BLaER1 treated with 17β-estradiol and CSF1 and Interleukin-3, amounts not matched to agents 10 nM and 100 nM (cell line): ENCODE measurements at regions not wholly inside any gene's neighbourhood (a gene's known extent, or its start where the extent isn't known, plus 50 kb on each side); places are given as distances from the start of the nearest gene placed in this dataset.

Experiments
- H3K27ac ChIP-seq, 11 experiments: shearing (Covaris generic); formaldehyde crosslinking; 2 replicates each; pipeline ENCODE4 v1.8.1; 2022
- H3K27me3 ChIP-seq, 11 experiments: shearing (Covaris generic); formaldehyde crosslinking; 2 replicates each; pipeline ENCODE4 v1.8.1; 2022
- H3K36me3 ChIP-seq, 11 experiments: shearing (Covaris generic); formaldehyde crosslinking; 2 replicates each; pipeline ENCODE4 v1.8.1; 2022
- H3K4me1 ChIP-seq, 10 experiments: shearing (Covaris generic); formaldehyde crosslinking; 2 replicates each; pipeline ENCODE4 v1.8.1; 2022
- H3K4me2 ChIP-seq, 11 experiments: shearing (Covaris generic); formaldehyde crosslinking; 2 replicates each; pipeline ENCODE4 v1.8.1; 2022
- H3K4me3 ChIP-seq, 10 experiments: shearing (Covaris generic); formaldehyde crosslinking; 2 replicates each; pipeline ENCODE4 v1.8.1; 2022
- H3K9ac ChIP-seq, 11 experiments: shearing (Covaris generic); formaldehyde crosslinking; 2 replicates each; pipeline ENCODE4 v1.8.1; 2022
- H3K9me3 ChIP-seq, 11 experiments: shearing (Covaris generic); formaldehyde crosslinking; replicated peaks in 1 of 11; 2 replicates each; pipeline ENCODE4 v1.8.1; 2022
- H4K20me1 ChIP-seq, 11 experiments: shearing (Covaris generic); formaldehyde crosslinking; 2 replicates each; pipeline ENCODE4 v1.8.1; 2022
- Cebpa-rat ChIP-seq, 11 experiments: shearing (Covaris generic); IDR thresholded peaks; 2 replicates each; pipeline ENCODE4 v1.8.1; 2022

- no peaks in the 10 kb centered on the region for H3K4me1 ChIP-seq
- H3K36me3 ChIP-seq: no peaks in the 10 kb centered on the region
- no peaks in the 10 kb centered on the region for H3K27me3 ChIP-seq
- no peak overlapping the region for H3K4me2 ChIP-seq
- H3K27ac ChIP-seq: no peak overlapping the region
- TF ChIP-seq Cebpa-rat (IDR thresholded peaks at IDR 0.05): no peak
- no peak overlapping the region for H3K4me3 ChIP-seq
- H4K20me1 ChIP-seq: no peaks in the 10 kb centered on the region
- H3K9ac ChIP-seq: no peak overlapping the region
- peaks cover 6 to 22% (median 14%) of the 10 kb centered on the region in 11 experiments; a peak in 20 of 22 replicates for H3K9me3 ChIP-seq
These were observed 98.7 kb upstream of the LHX8 start for GRCh38 chr1:75035536-75035935.

GRCh38 chr1:75053207-75053606 lies 81.0 kb upstream of the LHX8 start:
- Histone ChIP-seq H3K9ac (no peak overlapping the region), H3K9me3 (0 out of 22 replicates have a peak, but pooled peaks cover 0 to 7% (median 0%) of the 10 kb centered on the region in 11 experiments), H3K27ac (no peak overlapping the region), H3K27me3 (no peaks in the 10 kb centered on the region), H3K4me3 (no peak overlapping the region), H3K36me3 (no peaks in the 10 kb centered on the region), H3K4me1 (no peaks in the 10 kb centered on the region), H3K4me2 (no peak overlapping the region), H4K20me1 (no peaks in the 10 kb centered on the region)
- no peak for TF ChIP-seq Cebpa-rat (IDR thresholded peaks at IDR 0.05)

GRCh38 chr1:75058424-75058823 lies 75.8 kb upstream of the LHX8 start:
- Histone ChIP-seq H3K27ac (no peak overlapping the region), H3K4me2 (no peak overlapping the region), H3K9me3 (0 out of 22 replicates have a peak, but pooled peaks cover 0 to 7% (median 0%) of the 10 kb centered on the region in 11 experiments), H4K20me1 (no peaks in the 10 kb centered on the region), H3K36me3 (no peaks in the 10 kb centered on the region), H3K4me1 (no peaks in the 10 kb centered on the region), H3K27me3 (no peaks in the 10 kb centered on the region), H3K9ac (no peak overlapping the region), H3K4me3 (no peak overlapping the region)
- TF ChIP-seq Cebpa-rat (IDR thresholded peaks at IDR 0.05): no peak

- no peak overlapping the region for H3K27ac ChIP-seq
- H3K9ac ChIP-seq: no peak overlapping the region
- TF ChIP-seq Cebpa-rat (IDR thresholded peaks at IDR 0.05): no peak
- no peaks in the 10 kb centered on the region for H3K36me3 ChIP-seq
- H3K9me3 ChIP-seq: no peaks in the 10 kb centered on the region
- no peak overlapping the region for H3K4me2 ChIP-seq
- H4K20me1 ChIP-seq: no peaks in the 10 kb centered on the region
- H3K27me3 ChIP-seq: no peaks in the 10 kb centered on the region
- H3K4me1 ChIP-seq: no peaks in the 10 kb centered on the region
- no peak overlapping the region for H3K4me3 ChIP-seq
These were observed 72.1 kb upstream of the LHX8 start for GRCh38 chr1:75062111-75062510.

- Histone ChIP-seq H3K27me3 (no peaks in the 10 kb centered on the region), H3K4me2 (no peak overlapping the region), H3K4me3 (no peak overlapping the region), H3K9me3 (peaks cover 0 to 4% (median 0%) of the 10 kb centered on the region in 11 experiments; a peak in 1 of 22 replicates), H3K9ac (no peak overlapping the region), H4K20me1 (no peaks in the 10 kb centered on the region), H3K27ac (no peak overlapping the region), H3K36me3 (no peaks in the 10 kb centered on the region), H3K4me1 (no peaks in the 10 kb centered on the region)
- no peak for TF ChIP-seq Cebpa-rat (IDR thresholded peaks at IDR 0.05)
These were observed 66.2 kb upstream of the LHX8 start for GRCh38 chr1:75067975-75068374.

- no peak for TF ChIP-seq Cebpa-rat (IDR thresholded peaks at IDR 0.05)
- no peaks in the 10 kb centered on the region for H3K36me3 ChIP-seq
- no peak overlapping the region for H3K4me2 ChIP-seq
- no peak overlapping the region for H3K27ac ChIP-seq
- no peaks in the 10 kb centered on the region for H4K20me1 ChIP-seq
- 0 out of 20 replicates have a peak, but pooled peaks cover 0 to 6% (median 0%) of the 10 kb centered on the region in 10 experiments for H3K4me1 ChIP-seq
- no peaks in the 10 kb centered on the region for H3K9me3 ChIP-seq
- H3K9ac ChIP-seq: no peak overlapping the region
- no peaks in the 10 kb centered on the region for H3K27me3 ChIP-seq
- H3K4me3 ChIP-seq: no peak overlapping the region
These were observed 59.3 kb upstream of the LHX8 start for GRCh38 chr1:75074831-75075395.

GRCh38 chr1:75079538-75080290 lies 54.5 kb upstream of the LHX8 start:
- TF ChIP-seq Cebpa-rat (IDR thresholded peaks at IDR 0.05): no peak
- Histone ChIP-seq H3K4me3 (no peak overlapping the region), H3K27me3 (no peaks in the 10 kb centered on the region), H3K36me3 (no peaks in the 10 kb centered on the region), H3K4me2 (no peak overlapping the region), H3K9ac (no peak overlapping the region), H4K20me1 (no peaks in the 10 kb centered on the region), H3K4me1 (0 out of 20 replicates have a peak, but pooled peaks cover 0 to 6% (median 0%) of the 10 kb centered on the region in 10 experiments), H3K9me3 (no peaks in the 10 kb centered on the region), H3K27ac (no peak overlapping the region)

- no peaks in the 10 kb centered on the region for H3K4me1 ChIP-seq
- H3K4me3 ChIP-seq: no peak overlapping the region
- H3K27ac ChIP-seq: no peak overlapping the region
- H3K36me3 ChIP-seq: no peaks in the 10 kb centered on the region
- no peaks in the 10 kb centered on the region for H3K27me3 ChIP-seq
- H3K9me3 ChIP-seq: no peaks in the 10 kb centered on the region
- TF ChIP-seq Cebpa-rat (IDR thresholded peaks at IDR 0.05): no peak
- no peaks in the 10 kb centered on the region for H4K20me1 ChIP-seq
- no peak overlapping the region for H3K4me2 ChIP-seq
- H3K9ac ChIP-seq: no peak overlapping the region
These were observed 51.0 kb upstream of the LHX8 start for GRCh38 chr1:75083223-75083622.

GRCh38 chr1:75083848-75084514 lies 50.2 kb upstream of the LHX8 start:
- no peak overlapping the region for H3K4me2 ChIP-seq
- H4K20me1 ChIP-seq: no peaks in the 10 kb centered on the region
- no peak overlapping the region for H3K4me3 ChIP-seq

More at GRCh38 chr1:75083848-75084514, 50.2 kb upstream of the LHX8 start:
- H3K4me1 ChIP-seq: no peaks in the 10 kb centered on the region
- H3K9ac ChIP-seq: no peak overlapping the region
- H3K27me3 ChIP-seq: no peaks in the 10 kb centered on the region
- no peaks in the 10 kb centered on the region for H3K9me3 ChIP-seq
- TF ChIP-seq Cebpa-rat (IDR thresholded peaks at IDR 0.05): no peak
- no peaks in the 10 kb centered on the region for H3K36me3 ChIP-seq
- no peak overlapping the region for H3K27ac ChIP-seq
